ENCODE measurements at regions not wholly inside any gene's neighbourhood (a gene's known extent, or its start where the extent isn't known, plus 50 kb on each side); places are given as distances from the start of the nearest gene placed in this dataset.

DNA sequence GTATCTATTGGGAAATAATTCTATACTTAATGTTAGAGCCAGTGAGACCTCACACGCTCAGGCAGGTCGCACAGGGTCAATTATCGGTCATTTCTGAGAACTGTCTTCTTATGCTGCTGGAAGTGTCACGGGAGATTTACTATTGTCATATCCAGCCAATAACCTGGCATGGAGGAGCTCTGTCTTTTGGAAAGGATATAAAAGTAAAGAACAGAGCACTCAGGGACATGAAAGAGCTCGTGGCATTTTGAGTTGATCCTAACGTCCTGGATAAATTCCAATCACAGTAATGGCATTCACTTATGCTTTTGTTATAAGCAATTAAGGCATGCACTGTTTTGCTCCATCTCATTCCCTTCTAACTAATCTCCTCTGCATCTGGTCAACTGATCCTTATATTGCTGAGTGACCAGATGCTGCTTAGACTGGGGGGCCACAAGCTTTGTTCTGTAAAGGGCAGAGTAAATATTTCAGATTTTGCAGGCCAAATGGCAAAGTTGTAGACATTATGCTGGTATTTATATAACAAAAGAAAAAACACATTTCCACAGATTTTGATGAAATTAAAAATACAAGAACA lies 453.5 kb upstream of the SMIM21 start:
- DNase-seq (ENCODE audit: insufficient read length, low spot score) = no peak
- TF ChIP-seq, protein P1, sequence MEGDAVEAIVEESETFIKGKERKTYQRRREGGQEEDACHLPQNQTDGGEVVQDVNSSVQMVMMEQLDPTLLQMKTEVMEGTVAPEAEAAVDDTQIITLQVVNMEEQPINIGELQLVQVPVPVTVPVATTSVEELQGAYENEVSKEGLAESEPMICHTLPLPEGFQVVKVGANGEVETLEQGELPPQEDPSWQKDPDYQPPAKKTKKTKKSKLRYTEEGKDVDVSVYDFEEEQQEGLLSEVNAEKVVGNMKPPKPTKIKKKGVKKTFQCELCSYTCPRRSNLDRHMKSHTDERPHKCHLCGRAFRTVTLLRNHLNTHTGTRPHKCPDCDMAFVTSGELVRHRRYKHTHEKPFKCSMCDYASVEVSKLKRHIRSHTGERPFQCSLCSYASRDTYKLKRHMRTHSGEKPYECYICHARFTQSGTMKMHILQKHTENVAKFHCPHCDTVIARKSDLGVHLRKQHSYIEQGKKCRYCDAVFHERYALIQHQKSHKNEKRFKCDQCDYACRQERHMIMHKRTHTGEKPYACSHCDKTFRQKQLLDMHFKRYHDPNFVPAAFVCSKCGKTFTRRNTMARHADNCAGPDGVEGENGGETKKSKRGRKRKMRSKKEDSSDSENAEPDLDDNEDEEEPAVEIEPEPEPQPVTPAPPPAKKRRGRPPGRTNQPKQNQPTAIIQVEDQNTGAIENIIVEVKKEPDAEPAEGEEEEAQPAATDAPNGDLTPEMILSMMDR (IDR thresholded peaks at IDR 0.05; ENCODE audit: insufficient read depth, missing control alignments) = no peak
- peak; percentile 100 for FAIRE-seq

DNA sequence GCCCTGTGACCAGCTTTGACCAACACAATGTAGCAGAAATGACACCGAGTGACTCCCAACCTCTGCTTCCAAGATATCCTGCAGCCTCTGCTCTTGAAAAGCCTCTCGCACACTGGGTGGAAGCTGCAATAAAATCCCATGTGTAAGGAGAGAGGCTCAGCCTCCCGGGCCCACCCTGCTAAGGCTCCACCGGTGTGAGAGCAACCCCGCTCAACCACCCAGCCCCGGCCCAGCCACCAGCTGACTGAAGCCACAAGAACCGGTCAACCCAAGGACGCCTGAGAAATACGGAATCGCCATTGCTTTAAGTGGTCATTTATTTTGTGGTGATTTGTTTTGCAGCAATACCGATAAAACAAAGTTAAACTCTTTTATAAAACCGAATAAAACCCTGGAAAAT lies 452.8 kb upstream of the SMIM21 start:
- no peak for DNase-seq (ENCODE audit: insufficient read length, low spot score)
- no peak for FAIRE-seq
- TF ChIP-seq, protein P1 (IDR thresholded peaks at IDR 0.05; ENCODE audit: insufficient read depth, missing control alignments) = no peak

DNA sequence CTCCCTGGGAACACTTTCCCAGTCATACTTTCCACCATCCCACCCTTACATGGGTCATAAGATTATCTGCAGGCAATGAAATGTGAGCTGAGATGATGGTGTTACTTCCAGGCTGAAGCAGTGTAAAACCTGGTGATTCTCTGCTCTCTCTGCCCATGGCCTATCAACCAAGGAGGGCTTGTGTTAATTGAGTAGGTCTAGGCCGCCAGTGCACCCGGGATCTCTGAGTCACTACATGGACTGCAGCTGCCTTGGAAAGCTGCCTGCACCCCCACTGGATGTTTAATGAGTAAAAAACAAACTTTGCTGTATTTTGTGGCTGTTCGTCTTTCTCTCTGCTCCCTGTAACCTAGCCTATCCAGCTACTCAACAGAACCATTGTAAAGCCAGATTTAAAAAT lies 451.7 kb upstream of the SMIM21 start:
- TF ChIP-seq, protein P1 (IDR thresholded peaks at IDR 0.05; ENCODE audit: insufficient read depth, missing control alignments) = no peak
- FAIRE-seq (peak; percentile 83), DNase-seq (ENCODE audit: insufficient read length, low spot score) (no peak)

DNA sequence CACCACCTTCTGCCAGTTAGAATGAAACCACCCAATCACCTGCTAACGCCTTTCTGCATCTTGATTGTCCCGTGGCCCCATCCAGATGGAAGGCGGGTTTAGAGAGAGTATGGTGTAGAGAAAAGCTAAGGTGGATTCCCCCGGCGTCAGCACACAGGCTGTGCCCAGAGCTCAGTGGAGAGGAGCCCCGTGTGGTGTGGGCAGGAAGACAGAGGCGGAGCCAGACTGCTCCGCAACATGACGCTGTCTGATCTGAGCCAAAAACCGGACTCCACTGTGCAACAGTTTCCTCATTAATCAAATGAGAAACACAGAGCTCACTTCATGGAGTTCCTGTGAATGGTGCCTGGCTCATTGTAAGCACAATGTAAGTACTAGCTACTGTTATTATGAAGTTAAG lies 448.1 kb upstream of the SMIM21 start:
- DNase-seq (ENCODE audit: insufficient read length, low spot score) = no peak
- TF ChIP-seq, protein P1 (IDR thresholded peaks at IDR 0.05; ENCODE audit: insufficient read depth, missing control alignments) = no peak
- FAIRE-seq = peak; percentile 95

DNA sequence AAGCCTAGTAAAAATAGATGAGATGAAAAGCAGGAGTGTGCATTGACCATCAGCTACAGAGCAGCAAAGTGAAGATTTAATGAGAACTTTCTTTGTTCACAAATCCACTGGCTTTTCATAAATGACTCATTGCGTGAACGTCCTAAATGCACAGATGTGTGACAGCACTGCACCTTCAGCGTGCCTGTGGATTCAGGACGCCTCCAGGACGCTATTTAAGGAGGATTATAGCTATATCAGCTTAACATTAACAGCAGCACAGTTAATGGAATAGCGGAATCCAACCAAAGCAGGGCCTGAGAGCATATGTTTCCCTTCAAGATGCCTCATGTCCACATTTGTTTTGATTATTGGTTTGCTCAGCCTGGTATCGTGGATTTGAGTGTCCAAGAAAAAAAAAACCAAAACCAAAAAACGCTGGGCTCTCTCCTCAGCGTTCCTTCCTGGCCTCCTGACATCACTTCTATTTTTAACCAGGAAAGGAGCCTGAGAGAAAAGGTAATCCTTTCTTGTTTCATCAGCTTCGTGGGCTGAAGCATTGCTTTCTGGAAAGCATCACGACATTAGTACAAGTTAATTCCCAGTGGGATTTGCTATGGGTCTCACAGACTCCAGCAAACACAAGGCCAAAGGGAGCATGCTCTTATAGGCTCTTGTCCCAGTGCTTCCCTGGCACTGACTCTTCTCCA lies 447.0 kb upstream of the SMIM21 start:
- no peak for DNase-seq (ENCODE audit: insufficient read length, low spot score)
- peak; percentile 100 for FAIRE-seq
- TF ChIP-seq, protein P1 (IDR thresholded peaks at IDR 0.05; ENCODE audit: insufficient read depth, missing control alignments) = no peak

DNA sequence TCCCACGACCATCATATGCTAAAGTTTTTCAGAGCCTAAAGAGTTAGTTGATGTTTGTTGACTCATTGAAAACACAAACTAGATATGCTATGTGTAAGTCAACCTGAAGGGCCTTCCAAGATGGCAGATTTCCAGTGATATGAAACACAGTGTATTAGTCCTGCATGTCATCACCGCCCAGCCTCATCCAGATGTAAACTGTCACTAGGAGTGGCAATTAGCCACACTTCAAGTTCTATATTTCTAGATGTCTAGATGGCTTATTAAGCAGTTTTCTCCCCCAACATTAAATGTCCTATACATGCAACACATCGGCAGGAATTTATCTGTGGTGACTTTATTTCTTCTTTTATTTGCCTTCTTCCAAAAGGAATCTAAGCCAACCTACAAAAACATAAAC lies 444.1 kb upstream of the SMIM21 start:
- TF ChIP-seq, protein P1 (IDR thresholded peaks at IDR 0.05; ENCODE audit: insufficient read depth, missing control alignments) = no peak
- peak; percentile 96 for FAIRE-seq
- no peak for DNase-seq (ENCODE audit: insufficient read length, low spot score)

DNA sequence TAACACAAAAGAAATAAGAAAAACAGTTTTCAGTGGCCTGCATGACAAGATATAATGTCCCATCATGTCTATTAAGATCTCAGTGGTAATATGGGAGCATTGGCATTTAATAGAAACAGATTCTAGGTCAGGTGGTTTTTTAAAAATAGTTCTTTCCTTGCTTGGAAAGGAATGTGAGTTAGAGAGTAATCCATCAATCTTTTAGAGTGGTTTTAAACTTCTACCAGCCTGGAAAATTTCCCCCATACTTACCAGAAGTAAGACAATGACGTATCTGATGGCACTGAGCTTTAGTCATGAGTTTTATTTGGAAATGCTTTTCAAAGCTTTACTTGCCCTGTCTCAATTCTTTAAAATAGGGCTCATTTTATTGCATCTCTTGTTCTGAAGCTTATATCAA lies 441.7 kb upstream of the SMIM21 start:
- no peak for DNase-seq (ENCODE audit: insufficient read length, low spot score)
- TF ChIP-seq, protein P1 (IDR thresholded peaks at IDR 0.05; ENCODE audit: insufficient read depth, missing control alignments) = no peak
- no peak for FAIRE-seq
